ENCODE measurements at regions not wholly inside any gene's neighbourhood (a gene's known extent, or its start where the extent isn't known, plus 50 kb on each side); places are given as distances from the start of the nearest gene placed in this dataset.

GRCh38 chr7:17401791-17402627, 103.6 kb downstream of the AHR start:
- no peak for TF ChIP-seq CTCF (IDR thresholded peaks at IDR 0.05; ENCODE audit: insufficient read depth, low read length, poor library complexity, severe bottlenecking)
- TF ChIP-seq EZH2phosphoT487 (conservative IDR thresholded peaks at IDR 0.05; ENCODE audit: low read length): no peak
